Prostate gland (tissue), 2 donors: ENCODE measurements at regions not wholly inside any gene's neighbourhood (a gene's known extent, or its start where the extent isn't known, plus 50 kb on each side); places are given as distances from the start of the nearest gene placed in this dataset.

Source experiments
- CTCF ChIP-seq, 4 experiments: fragments of 200-600 bp in 2 of 4; fragments of 450-650 bp in 2 of 4; sonication (generic) in 2 of 4; IDR thresholded peaks; 1 replicate in 3 of 4; 2 replicates in 1 of 4; pipeline ENCODE4 v1.5.1; 2016 to 2019; ENCODE audit warnings: antibody characterized with exemption in 4 of 4, mild to moderate bottlenecking in 2 of 4, moderate library complexity in 2 of 4
- POLR2AphosphoS5 ChIP-seq: sonication (generic); formaldehyde crosslinking; IDR thresholded peaks from one replicate; pipeline ENCODE4 v1.6.1; 2017; ENCODE audit warnings: antibody characterized with exemption

GRCh38 chr2:7471185-7471584 is 554.0 kb downstream of the RNF144A start:
- TF ChIP-seq CTCF (IDR thresholded peaks at IDR 0.05) = no peak
- TF ChIP-seq POLR2AphosphoS5 = no peak
